ENCODE measurements at regions not wholly inside any gene's neighbourhood (a gene's known extent, or its start where the extent isn't known, plus 50 kb on each side); places are given as distances from the start of the nearest gene placed in this dataset.

GRCh38 chr7:113562801-113563200, 356.0 kb downstream of the PPP1R3A start (continued):
- TF ChIP-seq E2F4 (IDR thresholded peaks at IDR 0.05; ENCODE audit: low read depth, low read length) (no peak), POLR2AphosphoS2 (IDR thresholded peaks at IDR 0.05; ENCODE audit: low read depth, low read length) (no peak), ZNF687 (IDR thresholded peaks at IDR 0.05) (no peak), CREM (IDR thresholded peaks at IDR 0.05; ENCODE audit: low read depth) (no peak)

- in situ Hi-C loops (cut with MboI): no loop called here
- ChIA-PET SMC1A (ENCODE audit: uncharacterized antibody, unreplicated experiment) (no interaction called here), CTCF (no interaction called here)
Observed at GRCh38 chr7:113562242-113562641, 356.6 kb downstream of the PPP1R3A start.

More at GRCh38 chr7:113562242-113562641, 356.6 kb downstream of the PPP1R3A start:
- DNase-seq (ENCODE audit: low read depth, low spot score) (no peak), FAIRE-seq (no peak), ATAC-seq (no peak)
- no peaks in the 10 kb centered on the region for H4K20me1 ChIP-seq (ENCODE audit: control insufficient read depth, insufficient read depth)
- H2AFZ ChIP-seq (ENCODE audit: control insufficient read depth, low read depth, low read length): no peak overlapping the region
- no peaks in the 10 kb centered on the region for H3K9me3 ChIP-seq (replicated peaks; ENCODE audit: control insufficient read depth, insufficient read depth, low read length)
- no peak overlapping the region for H3K9ac ChIP-seq (ENCODE audit: control insufficient read depth, insufficient read depth, low read length)
- RAD21 ChIA-PET (ENCODE audit: unreplicated experiment): no interaction called here
- H3K4me2 ChIP-seq (ENCODE audit: control insufficient read depth, insufficient read depth): no peak overlapping the region
- POLR2A ChIA-PET: no interaction called here
- H3K4me1 ChIP-seq (ENCODE audit: control insufficient read depth, insufficient read depth, low read length): no peaks in the 10 kb centered on the region
- no peaks in the 10 kb centered on the region for H3K79me2 ChIP-seq (ENCODE audit: control insufficient read depth, insufficient read depth, low read length)
- H3K27me3 ChIP-seq (replicated peaks in 1 of 2; ENCODE audit: control insufficient read depth in 2 of 2, insufficient read depth in 2 of 2, low read length in 1 of 2): no peaks in the 10 kb centered on the region
- H3K4me3 ChIP-seq: no peak overlapping the region
- TF ChIP-seq TARDBP (IDR thresholded peaks at IDR 0.05; ENCODE audit: borderline replicate concordance): no peak
- no peak for TF ChIP-seq GABPA (IDR thresholded peaks at IDR 0.05; ENCODE audit: low read depth)
- no peak for TF ChIP-seq SUPT20H (IDR thresholded peaks at IDR 0.05; ENCODE audit: borderline replicate concordance, control insufficient read depth, low read depth, low read length)
- no peak for TF ChIP-seq ATF7 (IDR thresholded peaks at IDR 0.05; ENCODE audit: low read depth)
- no peak for TF ChIP-seq SP1 (IDR thresholded peaks at IDR 0.05; ENCODE audit: low read depth, low read length)
- TF ChIP-seq CTCF (IDR thresholded peaks at IDR 0.05 in 2 of 3, conservative IDR thresholded peaks at IDR 0.05 in 1 of 3; ENCODE audit: control insufficient read depth in 2 of 3, extremely low read depth in 1 of 3, insufficient read depth in 1 of 3, low read depth in 3 of 3, low read length in 3 of 3): no peak
- no peak for TF ChIP-seq POU2F2 (IDR thresholded peaks at IDR 0.05; ENCODE audit: borderline replicate concordance, low read depth, low read length)
- no peak for TF ChIP-seq RCOR1 (conservative IDR thresholded peaks at IDR 0.05; ENCODE audit: low read depth, low read length)
- no peak for TF ChIP-seq ZBTB33 (IDR thresholded peaks at IDR 0.05)
- intact Hi-C loops (cut with micrococcal nuclease; ENCODE audit: unreplicated experiment): no loop called here
- BruUV-seq (replicated peaks): no TSS peak
- H3K36me3 ChIP-seq (ENCODE audit: control insufficient read depth in 2 of 2, insufficient read depth in 2 of 2, low read length in 1 of 2): no peaks in the 10 kb centered on the region
- no peak overlapping the region for H3K27ac ChIP-seq (ENCODE audit: control insufficient read depth, insufficient read depth)
